ENCODE measurements at regions not wholly inside any gene's neighbourhood (a gene's known extent, or its start where the extent isn't known, plus 50 kb on each side); places are given as distances from the start of the nearest gene placed in this dataset.
"Not testable (repeated sequence)": the region's sequence is repeated elsewhere in the genome, so short reads cannot be mapped to it uniquely, and the experiment has no call there.

- H3K4me2 ChIP-seq (ENCODE audit: low read length): no peak overlapping the region
- no peaks in the 10 kb centered on the region for H3K79me2 ChIP-seq (ENCODE audit: insufficient read depth, low read length)
- FAIRE-seq: no peak
- H3K36me3 ChIP-seq (ENCODE audit: insufficient read depth, low read length): no peaks in the 10 kb centered on the region
- Mint-ChIP-seq H3K9me3 (ENCODE audit: unreplicated experiment) (peaks cover 2% of the 10 kb centered on the region), H3K27ac (ENCODE audit: unreplicated experiment) (no peak overlapping the region), H3K4me3 (ENCODE audit: unreplicated experiment) (no peak overlapping the region), H3K4me1 (ENCODE audit: low read depth, unreplicated experiment) (no peaks in the 10 kb centered on the region), H3K36me3 (ENCODE audit: low read depth, unreplicated experiment) (no peaks in the 10 kb centered on the region), H3K27me3 (ENCODE audit: low read depth, unreplicated experiment) (peaks cover 4% of the 10 kb centered on the region)
- H4K20me1 ChIP-seq (ENCODE audit: insufficient read depth, low read length): no peaks in the 10 kb centered on the region
- DNase-seq (ENCODE audit: low read depth): no peak
- H3K27me3 ChIP-seq (ENCODE audit: insufficient read depth, low read length): no peaks in the 10 kb centered on the region
- no peak overlapping the region for H3K27ac ChIP-seq (ENCODE audit: low read depth, low read length)
- H3K9me3 ChIP-seq (ENCODE audit: insufficient read depth, low read depth, low read length): no peaks in the 10 kb centered on the region
- no peak for TF ChIP-seq CTCF (IDR thresholded peaks at IDR 0.05; ENCODE audit: insufficient read depth, low read depth, low read length)
- no peak for TF ChIP-seq EZH2 (IDR thresholded peaks at IDR 0.05; ENCODE audit: insufficient read depth, low read length)
- no peak overlapping the region for H2AFZ ChIP-seq (ENCODE audit: low read depth, low read length)
- no peak overlapping the region for H3K4me3 ChIP-seq (ENCODE audit: insufficient read depth, low read depth, low read length)
- H3K9ac ChIP-seq (ENCODE audit: low read length): no peak overlapping the region
- no peaks in the 10 kb centered on the region for H3K4me1 ChIP-seq (ENCODE audit: insufficient read depth, low read length)
Measured at GRCh38 chr18:21968338-21968737, 201.1 kb upstream of the GATA6 start.

- Histone ChIP-seq H3K4me2 (ENCODE audit: low read length) (no peak overlapping the region), H2AFZ (ENCODE audit: low read depth, low read length) (no peak overlapping the region), H3K9me3 (ENCODE audit: insufficient read depth, low read depth, low read length) (no peaks in the 10 kb centered on the region), H3K9ac (ENCODE audit: low read length) (no peak overlapping the region), H3K27ac (ENCODE audit: low read depth, low read length) (no peak overlapping the region), H3K4me3 (ENCODE audit: insufficient read depth, low read depth, low read length) (no peak overlapping the region), H3K36me3 (ENCODE audit: insufficient read depth, low read length) (no peaks in the 10 kb centered on the region), H4K20me1 (ENCODE audit: insufficient read depth, low read length) (no peaks in the 10 kb centered on the region), H3K4me1 (ENCODE audit: insufficient read depth, low read length) (no peaks in the 10 kb centered on the region), H3K79me2 (ENCODE audit: insufficient read depth, low read length) (no peaks in the 10 kb centered on the region), H3K27me3 (ENCODE audit: insufficient read depth, low read length) (no peaks in the 10 kb centered on the region)
- no peak for FAIRE-seq
- Mint-ChIP-seq H3K4me3 (ENCODE audit: unreplicated experiment) (no peak overlapping the region), H3K36me3 (ENCODE audit: low read depth, unreplicated experiment) (no peaks in the 10 kb centered on the region), H3K4me1 (ENCODE audit: low read depth, unreplicated experiment) (no peaks in the 10 kb centered on the region), H3K9me3 (ENCODE audit: unreplicated experiment) (no peaks in the 10 kb centered on the region), H3K27ac (ENCODE audit: unreplicated experiment) (no peak overlapping the region), H3K27me3 (ENCODE audit: low read depth, unreplicated experiment) (no peaks in the 10 kb centered on the region)
- TF ChIP-seq EZH2 (IDR thresholded peaks at IDR 0.05; ENCODE audit: insufficient read depth, low read length): no peak
- no peak for TF ChIP-seq CTCF (IDR thresholded peaks at IDR 0.05; ENCODE audit: insufficient read depth, low read depth, low read length)
- DNase-seq (ENCODE audit: low read depth): no peak
Measured at GRCh38 chr18:21972281-21972680, 197.1 kb upstream of the GATA6 start.

DNA sequence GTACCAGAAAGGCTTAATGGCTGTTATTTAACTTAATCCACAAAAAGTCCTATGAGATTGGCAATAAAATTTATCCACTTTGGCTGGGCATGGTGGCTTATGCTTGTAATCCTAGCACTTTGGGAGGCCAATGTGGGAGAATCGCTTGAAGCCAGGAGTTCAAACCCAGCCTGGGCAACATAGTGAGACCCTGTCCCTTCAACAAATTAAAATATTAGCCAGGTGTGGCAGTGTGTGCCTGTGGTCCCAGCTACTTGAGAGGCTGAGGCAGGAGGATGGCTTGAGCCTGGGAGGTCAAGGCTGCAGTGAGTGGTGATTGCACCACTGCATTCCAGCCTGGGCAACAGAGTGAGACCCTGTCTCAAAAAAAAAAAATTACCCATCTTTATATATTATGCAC lies 193.4 kb upstream of the GATA6 start:
- not testable (repeated sequence) for H3K4me3 ChIP-seq (ENCODE audit: insufficient read depth, low read depth, low read length); H3K4me2 ChIP-seq (ENCODE audit: low read length); FAIRE-seq; H3K27me3 ChIP-seq (ENCODE audit: insufficient read depth, low read length); H3K9me3 ChIP-seq (ENCODE audit: insufficient read depth, low read depth, low read length); H4K20me1 ChIP-seq (ENCODE audit: insufficient read depth, low read length); H3K4me1 ChIP-seq (ENCODE audit: insufficient read depth, low read length); H3K27ac ChIP-seq (ENCODE audit: low read depth, low read length); DNase-seq (ENCODE audit: low read depth); H3K79me2 ChIP-seq (ENCODE audit: insufficient read depth, low read length); H3K4me1 Mint-ChIP-seq (ENCODE audit: low read depth, unreplicated experiment); H3K36me3 Mint-ChIP-seq (ENCODE audit: low read depth, unreplicated experiment); H3K36me3 ChIP-seq (ENCODE audit: insufficient read depth, low read length); H3K9me3 Mint-ChIP-seq (ENCODE audit: unreplicated experiment); H3K4me3 Mint-ChIP-seq (ENCODE audit: unreplicated experiment); H3K9ac ChIP-seq (ENCODE audit: low read length); H2AFZ ChIP-seq (ENCODE audit: low read depth, low read length); H3K27ac Mint-ChIP-seq (ENCODE audit: unreplicated experiment); H3K27me3 Mint-ChIP-seq (ENCODE audit: low read depth, unreplicated experiment)

Data from astrocyte (in vitro differentiated cells and primary cell).